ENCODE measurements at regions not wholly inside any gene's neighbourhood (a gene's known extent, or its start where the extent isn't known, plus 50 kb on each side); places are given as distances from the start of the nearest gene placed in this dataset.

- no peak for TF ChIP-seq CTCF (IDR thresholded peaks at IDR 0.05; ENCODE audit: control insufficient read depth, insufficient read depth, low read depth, low read length, missing control alignments)
- DNase-seq (ENCODE audit: low read depth) = no peak
- H3K4me3 ChIP-seq (ENCODE audit: control insufficient read depth, low read depth, low read length) = no peak overlapping the region
These were observed 617.2 kb downstream of the NR2F1-AS1 start for GRCh38 chr5:92963800-92964199.

DNA sequence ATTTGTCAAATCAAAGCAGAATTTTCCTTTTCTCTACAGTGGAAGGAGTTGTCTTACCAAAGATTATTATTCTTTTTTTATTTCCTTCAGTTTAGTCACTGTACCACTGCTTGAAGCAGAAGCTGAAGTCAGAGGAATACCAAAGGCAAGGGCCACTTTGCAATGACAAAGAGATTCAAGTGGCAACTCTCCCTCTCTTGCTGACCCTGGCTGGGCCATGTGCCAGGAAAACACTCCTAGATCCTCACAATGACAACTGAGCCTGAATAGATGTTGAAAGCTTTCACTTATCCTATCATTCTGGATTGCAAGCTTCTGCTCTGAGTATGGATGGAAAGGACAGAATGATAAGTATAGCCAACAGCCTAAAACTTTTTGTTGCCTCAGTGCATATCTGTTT, 618.3 kb downstream of the NR2F1-AS1 start:
- H3K4me3 ChIP-seq (ENCODE audit: control insufficient read depth, low read depth, low read length) = no peak overlapping the region
- TF ChIP-seq CTCF (IDR thresholded peaks at IDR 0.05; ENCODE audit: control insufficient read depth, insufficient read depth, low read depth, low read length, missing control alignments) = no peak
- DNase-seq (ENCODE audit: low read depth) = no peak

GRCh38 chr5:92956886-92957285, 624.1 kb downstream of the NR2F1-AS1 start:
- DNase-seq (ENCODE audit: low read depth) = no peak

GRCh38 chr5:92952243-92952642, 628.8 kb downstream of the NR2F1-AS1 start:
- DNase-seq (ENCODE audit: low read depth) = no peak

More at GRCh38 chr5:92956886-92957285, 624.1 kb downstream of the NR2F1-AS1 start:
- TF ChIP-seq CTCF (IDR thresholded peaks at IDR 0.05; ENCODE audit: control insufficient read depth, insufficient read depth, low read depth, low read length, missing control alignments) = no peak
- H3K4me3 ChIP-seq (ENCODE audit: control insufficient read depth, low read depth, low read length) = no peak overlapping the region

DNA sequence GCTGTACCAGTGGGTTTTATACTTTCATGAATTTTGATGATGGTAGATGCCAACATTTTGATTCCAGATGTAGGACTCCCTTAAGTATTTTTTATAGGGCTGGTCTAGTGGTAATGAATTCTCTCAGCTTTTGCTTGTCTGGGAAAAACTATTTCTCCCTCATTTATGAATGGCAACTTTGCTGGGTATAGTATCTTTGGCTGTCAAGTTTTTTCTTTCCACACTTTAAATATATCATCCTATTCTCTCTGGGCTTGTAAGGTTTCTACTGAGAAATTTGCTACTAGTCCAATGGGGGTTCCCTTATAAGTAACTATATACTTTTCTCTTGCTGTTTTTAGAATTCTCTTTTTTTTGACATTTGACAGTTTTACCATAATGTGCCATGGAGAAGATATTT, 629.3 kb downstream of the NR2F1-AS1 start:
- H3K4me3 ChIP-seq (ENCODE audit: control insufficient read depth, low read depth, low read length) = no peak overlapping the region
- DNase-seq (ENCODE audit: low read depth) = no peak
- TF ChIP-seq CTCF (IDR thresholded peaks at IDR 0.05; ENCODE audit: control insufficient read depth, insufficient read depth, low read depth, low read length, missing control alignments) = no peak

More at GRCh38 chr5:92952243-92952642, 628.8 kb downstream of the NR2F1-AS1 start:
- no peak for TF ChIP-seq CTCF (IDR thresholded peaks at IDR 0.05; ENCODE audit: control insufficient read depth, insufficient read depth, low read depth, low read length, missing control alignments)
- H3K4me3 ChIP-seq (ENCODE audit: control insufficient read depth, low read depth, low read length) = no peak overlapping the region

GRCh38 chr5:92946546-92946945, 634.5 kb downstream of the NR2F1-AS1 start:
- no peak overlapping the region for H3K4me3 ChIP-seq (ENCODE audit: control insufficient read depth, low read depth, low read length)
- no peak for DNase-seq (ENCODE audit: low read depth)
- no peak for TF ChIP-seq CTCF (IDR thresholded peaks at IDR 0.05; ENCODE audit: control insufficient read depth, insufficient read depth, low read depth, low read length, missing control alignments)

GRCh38 chr5:92945605-92946097, 635.4 kb downstream of the NR2F1-AS1 start:
- no peak overlapping the region for H3K4me3 ChIP-seq (ENCODE audit: control insufficient read depth, low read depth, low read length)
- TF ChIP-seq CTCF (IDR thresholded peaks at IDR 0.05; ENCODE audit: control insufficient read depth, insufficient read depth, low read depth, low read length, missing control alignments) = no peak
- no peak for DNase-seq (ENCODE audit: low read depth)

All from AG09309 (cell line).